ENCODE measurements at regions not wholly inside any gene's neighbourhood (a gene's known extent, or its start where the extent isn't known, plus 50 kb on each side); places are given as distances from the start of the nearest gene placed in this dataset.
A peak's percentile ranks its signal among the peaks of the same experiment; 100 is the strongest.

DNA sequence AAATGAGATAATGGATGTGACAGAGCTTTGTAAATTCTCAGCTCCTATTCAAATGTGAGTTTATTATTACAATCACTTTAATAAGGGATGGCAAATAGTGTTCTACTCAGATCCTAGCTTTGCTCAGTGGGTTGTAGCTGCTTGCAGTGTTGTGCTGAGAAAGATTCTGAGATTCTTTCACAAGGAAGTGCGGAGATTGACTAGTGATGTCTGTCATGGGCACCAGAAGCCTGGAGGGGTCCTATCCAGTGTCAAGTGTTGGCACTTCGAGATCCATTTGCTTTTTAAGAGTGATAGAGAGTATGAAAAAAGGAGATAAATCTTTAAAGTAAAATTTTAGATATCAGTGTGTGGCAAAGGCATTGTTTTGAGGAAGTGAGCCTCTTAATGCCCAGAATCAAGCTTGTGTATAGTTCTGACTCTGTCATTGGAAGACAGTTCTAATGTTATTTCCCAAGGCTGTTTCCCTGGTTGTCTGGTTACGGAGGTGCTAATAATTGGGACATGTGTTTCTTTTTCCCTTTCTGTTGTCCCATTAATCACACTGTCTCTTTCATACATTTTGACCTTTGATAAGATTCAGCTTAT, 181.7 kb upstream of the SPRED2 start:
- intact Hi-C loops (cut with DNase I; ENCODE audit: low total_unique reads): no loop called here
- no peaks in the 10 kb centered on the region for H3K9me3 ChIP-seq
- H3K4me3 ChIP-seq: no peak overlapping the region
- no peaks in the 10 kb centered on the region for H3K4me1 ChIP-seq
- no peak overlapping the region for H3K27ac ChIP-seq
- no peaks in the 10 kb centered on the region for H3K27me3 ChIP-seq
- no peak for DNase-seq
- TF ChIP-seq POLR2A (IDR thresholded peaks at IDR 0.05) (no peak), CTCF (IDR thresholded peaks at IDR 0.05) (no peak)
- no peaks in the 10 kb centered on the region for H3K36me3 ChIP-seq

GRCh38 chr2:65611488-65611887, 179.1 kb upstream of the SPRED2 start:
- Histone ChIP-seq H3K9me3 (no peaks in the 10 kb centered on the region), H3K27ac (no peak overlapping the region), H3K27me3 (no peaks in the 10 kb centered on the region), H3K4me1 (no peaks in the 10 kb centered on the region), H3K4me3 (no peak overlapping the region), H3K36me3 (no peaks in the 10 kb centered on the region)
- TF ChIP-seq POLR2A (IDR thresholded peaks at IDR 0.05) (no peak), CTCF (IDR thresholded peaks at IDR 0.05) (no peak)
- intact Hi-C loops (cut with DNase I; ENCODE audit: low total_unique reads): no loop called here
- no peak for DNase-seq

GRCh38 chr2:65608916-65609315, 176.5 kb upstream of the SPRED2 start:
- Histone ChIP-seq H3K4me3 (no peak overlapping the region), H3K4me1 (peaks cover 0 to 7% of the 10 kb centered on the region in 2 donors), H3K36me3 (no peaks in the 10 kb centered on the region), H3K9me3 (no peaks in the 10 kb centered on the region), H3K27me3 (no peaks in the 10 kb centered on the region), H3K27ac (peak overlapping the region; percentile 73 to 76)
- DNase-seq: peak in 1 of 2 donors; percentile 34
- intact Hi-C loops (cut with DNase I; ENCODE audit: low total_unique reads): no loop called here
- TF ChIP-seq POLR2A (IDR thresholded peaks at IDR 0.05): no peak
- no peak for TF ChIP-seq CTCF (IDR thresholded peaks at IDR 0.05)

GRCh38 chr2:65608466-65608865, 176.1 kb upstream of the SPRED2 start:
- Histone ChIP-seq H3K4me3 (no peak overlapping the region), H3K9me3 (no peaks in the 10 kb centered on the region), H3K27me3 (no peaks in the 10 kb centered on the region), H3K27ac (peak overlapping the region; percentile 73 to 76), H3K36me3 (no peaks in the 10 kb centered on the region), H3K4me1 (peaks cover 0 to 7% of the 10 kb centered on the region in 2 donors)
- DNase-seq: no peak
- no peak for TF ChIP-seq CTCF (IDR thresholded peaks at IDR 0.05)
- TF ChIP-seq POLR2A (IDR thresholded peaks at IDR 0.05): no peak
- intact Hi-C loops (cut with DNase I; ENCODE audit: low total_unique reads): no loop called here

DNA sequence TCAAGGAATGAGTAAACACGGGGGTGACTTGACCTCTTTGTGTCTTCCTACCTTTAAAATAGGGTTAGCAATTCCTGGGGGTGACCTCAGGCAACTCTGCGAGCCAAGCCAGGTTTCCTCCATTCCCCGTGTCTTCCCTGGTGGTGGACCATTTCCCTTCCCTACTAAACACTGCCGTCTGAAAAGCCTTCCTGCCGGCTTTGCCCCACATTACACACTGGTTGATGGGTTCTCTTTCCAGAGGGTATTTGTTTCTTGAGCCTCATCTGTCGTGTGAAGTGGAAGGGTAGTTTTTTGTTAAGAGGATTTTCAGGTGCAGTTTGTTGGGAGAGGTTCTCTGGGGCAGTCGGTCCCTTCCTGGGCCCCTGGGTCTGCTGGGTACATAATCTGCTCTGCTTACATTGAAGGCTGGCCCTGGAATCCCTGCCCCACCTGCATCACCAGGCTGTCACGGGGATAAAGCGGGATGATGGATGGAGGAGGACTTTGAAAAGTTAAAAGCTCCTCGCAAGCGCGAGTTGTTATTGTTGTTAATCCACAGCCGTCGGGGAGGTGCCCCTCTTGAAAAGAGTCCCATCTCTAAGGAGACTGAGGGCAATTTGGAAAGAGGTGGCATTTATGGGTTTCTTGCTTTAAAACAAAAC, 175.4 kb upstream of the SPRED2 start:
- intact Hi-C loops (cut with DNase I; ENCODE audit: low total_unique reads): no loop called here
- no peak overlapping the region for H3K4me3 ChIP-seq
- H3K27ac ChIP-seq: peak overlapping the region; percentile 73 to 76
- no peak for TF ChIP-seq POLR2A (IDR thresholded peaks at IDR 0.05)
- no peak for TF ChIP-seq CTCF (IDR thresholded peaks at IDR 0.05)
- peaks cover 0 to 7% of the 10 kb centered on the region in 2 donors for H3K4me1 ChIP-seq
- DNase-seq: no peak
- no peaks in the 10 kb centered on the region for H3K9me3 ChIP-seq
- no peaks in the 10 kb centered on the region for H3K36me3 ChIP-seq
- no peaks in the 10 kb centered on the region for H3K27me3 ChIP-seq
